ENCODE measurements at regions not wholly inside any gene's neighbourhood (a gene's known extent, or its start where the extent isn't known, plus 50 kb on each side); places are given as distances from the start of the nearest gene placed in this dataset.
"Not testable (repeated sequence)": the region's sequence is repeated elsewhere in the genome, so short reads cannot be mapped to it uniquely, and the experiment has no call there.

DNA sequence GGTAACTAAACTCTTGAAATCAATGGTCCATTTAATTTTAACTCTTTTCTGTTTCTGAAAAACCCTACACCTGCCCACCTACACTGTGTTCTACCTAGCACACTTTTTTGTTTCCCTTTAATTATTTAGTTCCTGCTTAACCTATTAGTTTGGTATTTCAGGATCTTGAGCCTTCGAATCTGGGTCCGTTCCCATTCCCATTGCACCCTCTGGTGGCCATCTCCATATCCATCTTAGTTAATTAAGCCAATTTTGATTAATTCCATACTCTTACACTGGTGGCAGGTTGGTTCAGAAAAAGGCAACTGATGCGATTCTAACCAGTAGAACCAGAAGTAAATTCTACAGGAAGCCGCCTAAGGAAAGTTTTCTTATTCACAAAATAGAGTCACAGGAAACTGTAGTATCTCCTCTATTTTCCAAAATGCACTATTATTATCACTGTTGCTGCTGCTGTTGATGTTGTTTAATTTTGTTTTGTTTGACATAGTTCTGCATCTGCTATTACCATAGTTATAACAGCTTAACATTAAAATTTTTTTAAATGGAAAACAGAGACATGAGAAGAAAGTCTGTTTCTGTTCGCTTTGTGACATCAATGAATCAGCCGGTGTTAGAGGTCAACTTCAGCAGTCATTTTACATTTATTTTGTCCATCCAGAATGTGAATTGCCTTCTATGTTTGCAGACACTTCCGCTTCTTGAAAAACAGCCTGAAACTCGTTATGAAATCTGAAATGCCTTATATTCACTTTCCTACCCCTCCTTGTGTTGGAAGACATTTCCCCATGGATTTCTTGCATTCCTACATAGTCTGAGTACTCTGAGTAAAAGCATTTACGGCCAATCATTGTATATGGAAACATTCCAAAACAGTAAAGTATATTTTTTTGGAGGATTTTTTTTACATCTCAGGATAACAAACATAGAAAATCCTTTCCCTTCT is 115.5 kb upstream of the NCAM2 start:
- TF ChIP-seq, protein P1, sequence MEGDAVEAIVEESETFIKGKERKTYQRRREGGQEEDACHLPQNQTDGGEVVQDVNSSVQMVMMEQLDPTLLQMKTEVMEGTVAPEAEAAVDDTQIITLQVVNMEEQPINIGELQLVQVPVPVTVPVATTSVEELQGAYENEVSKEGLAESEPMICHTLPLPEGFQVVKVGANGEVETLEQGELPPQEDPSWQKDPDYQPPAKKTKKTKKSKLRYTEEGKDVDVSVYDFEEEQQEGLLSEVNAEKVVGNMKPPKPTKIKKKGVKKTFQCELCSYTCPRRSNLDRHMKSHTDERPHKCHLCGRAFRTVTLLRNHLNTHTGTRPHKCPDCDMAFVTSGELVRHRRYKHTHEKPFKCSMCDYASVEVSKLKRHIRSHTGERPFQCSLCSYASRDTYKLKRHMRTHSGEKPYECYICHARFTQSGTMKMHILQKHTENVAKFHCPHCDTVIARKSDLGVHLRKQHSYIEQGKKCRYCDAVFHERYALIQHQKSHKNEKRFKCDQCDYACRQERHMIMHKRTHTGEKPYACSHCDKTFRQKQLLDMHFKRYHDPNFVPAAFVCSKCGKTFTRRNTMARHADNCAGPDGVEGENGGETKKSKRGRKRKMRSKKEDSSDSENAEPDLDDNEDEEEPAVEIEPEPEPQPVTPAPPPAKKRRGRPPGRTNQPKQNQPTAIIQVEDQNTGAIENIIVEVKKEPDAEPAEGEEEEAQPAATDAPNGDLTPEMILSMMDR (conservative IDR thresholded peaks at IDR 0.05; ENCODE audit: low read depth, low read length) = peak; percentile 69
- H3K4me3 ChIP-seq (ENCODE audit: low read depth, low read length) = no peak overlapping the region
- no peak for DNase-seq (ENCODE audit: low read depth)

DNA sequence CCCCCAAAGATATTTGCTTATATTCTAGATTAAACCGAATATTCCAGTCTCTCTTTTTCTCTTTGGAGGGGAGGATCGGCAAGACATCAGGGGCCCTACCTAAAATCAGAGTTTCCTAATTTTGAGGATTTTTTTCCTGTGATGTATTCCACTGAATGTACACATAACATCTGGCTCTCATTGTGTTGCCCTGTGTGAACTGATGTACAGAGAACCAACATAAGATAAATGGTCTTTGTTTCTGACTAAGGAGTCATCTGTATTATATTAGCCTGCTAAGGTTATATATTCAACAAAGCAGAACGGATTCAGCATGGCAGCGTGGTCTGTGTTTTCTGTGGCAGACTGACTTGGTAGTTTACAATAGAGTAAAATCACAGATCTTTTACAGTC is 114.8 kb upstream of the NCAM2 start:
- H3K4me3 ChIP-seq (ENCODE audit: low read depth, low read length) = no peak overlapping the region
- TF ChIP-seq, protein P1 (conservative IDR thresholded peaks at IDR 0.05; ENCODE audit: low read depth, low read length) = no peak
- no peak for DNase-seq (ENCODE audit: low read depth)

DNA sequence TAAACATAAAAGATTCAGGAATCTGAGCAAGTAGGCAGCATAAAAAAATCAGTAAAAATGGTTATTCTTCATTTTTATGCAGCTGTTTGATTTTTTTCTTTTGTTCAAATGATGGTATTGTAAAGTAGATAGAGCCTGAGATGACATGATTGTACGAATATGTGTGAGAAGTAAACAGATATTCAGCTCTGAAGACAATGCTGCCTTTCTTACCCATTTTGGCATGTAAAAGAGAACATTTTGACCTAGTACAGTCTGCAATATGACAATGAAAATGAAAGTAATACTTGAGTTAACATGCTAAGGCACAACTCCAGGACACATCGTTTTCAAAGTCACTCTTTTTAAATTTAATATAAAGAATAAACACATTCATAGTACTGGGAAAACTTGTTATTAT is 95.7 kb upstream of the NCAM2 start:
- TF ChIP-seq, protein P1 (conservative IDR thresholded peaks at IDR 0.05; ENCODE audit: low read depth, low read length) = no peak
- no peak overlapping the region for H3K4me3 ChIP-seq (ENCODE audit: low read depth, low read length)
- no peak for DNase-seq (ENCODE audit: low read depth)

DNA sequence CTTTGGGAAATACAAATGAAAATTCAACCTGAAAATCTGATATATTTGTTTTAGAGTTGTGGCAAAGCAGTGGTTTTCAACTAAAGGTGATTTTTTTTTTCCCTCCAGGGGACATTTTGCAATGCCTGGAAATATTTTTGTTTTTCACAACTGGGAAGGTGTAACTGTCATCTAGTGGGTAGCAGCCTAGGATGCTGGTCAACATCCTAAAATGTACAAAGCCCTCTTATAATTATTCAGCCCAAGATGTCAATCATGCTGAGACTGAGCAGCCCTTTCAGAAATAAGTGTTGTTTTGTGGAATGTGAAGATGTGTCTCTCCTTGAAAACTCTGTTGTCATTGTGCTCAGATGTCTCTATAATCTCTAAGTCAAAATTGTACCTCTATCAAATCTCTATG is 95.2 kb upstream of the NCAM2 start:
- TF ChIP-seq, protein P1 (conservative IDR thresholded peaks at IDR 0.05; ENCODE audit: low read depth, low read length) = no peak
- DNase-seq (ENCODE audit: low read depth) = no peak
- no peak overlapping the region for H3K4me3 ChIP-seq (ENCODE audit: low read depth, low read length)

DNA sequence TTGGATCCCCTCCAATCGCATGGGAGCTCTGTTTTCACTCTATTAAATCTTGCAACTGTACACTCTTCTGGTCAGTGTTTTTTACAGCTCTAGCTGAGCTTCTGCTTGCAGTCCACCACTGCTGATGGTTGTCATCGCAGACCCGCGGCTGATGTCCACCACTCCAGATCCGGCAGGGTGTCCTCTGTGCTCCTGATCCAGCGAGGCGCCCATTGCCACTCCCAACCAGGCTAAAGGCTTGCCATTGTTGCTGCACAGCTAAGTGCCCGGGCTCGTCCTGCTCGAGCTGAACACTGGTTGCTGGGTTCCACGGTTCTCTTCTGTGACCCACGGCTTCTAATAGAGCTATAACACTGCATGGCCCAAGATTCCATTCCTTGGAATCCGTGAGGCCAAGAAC is 70.7 kb upstream of the NCAM2 start:
- DNase-seq (ENCODE audit: low read depth); H3K4me3 ChIP-seq (ENCODE audit: low read depth, low read length): not testable (repeated sequence)

DNA sequence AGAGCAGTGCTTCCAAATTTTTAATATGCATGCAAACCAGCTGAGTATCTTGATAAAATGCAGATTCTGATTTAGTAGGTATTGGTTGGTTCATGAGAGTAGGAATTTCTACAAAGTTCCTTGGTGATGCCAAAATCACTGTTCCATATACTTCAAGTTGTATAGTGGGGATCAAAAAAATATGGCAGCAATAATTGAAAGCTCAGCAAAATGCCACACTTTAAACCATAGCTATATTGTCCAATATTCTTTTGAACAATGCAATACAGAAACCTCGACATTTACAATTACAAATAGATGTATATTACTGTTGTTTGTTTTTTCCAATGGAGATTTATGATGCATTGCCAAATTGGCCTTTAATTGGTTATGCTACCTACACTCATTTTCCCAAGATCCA is 55.7 kb upstream of the NCAM2 start:
- no peak overlapping the region for H3K4me3 ChIP-seq (ENCODE audit: low read depth, low read length)
- TF ChIP-seq, protein P1 (conservative IDR thresholded peaks at IDR 0.05; ENCODE audit: low read depth, low read length) = no peak
- no peak for DNase-seq (ENCODE audit: low read depth)

DNA sequence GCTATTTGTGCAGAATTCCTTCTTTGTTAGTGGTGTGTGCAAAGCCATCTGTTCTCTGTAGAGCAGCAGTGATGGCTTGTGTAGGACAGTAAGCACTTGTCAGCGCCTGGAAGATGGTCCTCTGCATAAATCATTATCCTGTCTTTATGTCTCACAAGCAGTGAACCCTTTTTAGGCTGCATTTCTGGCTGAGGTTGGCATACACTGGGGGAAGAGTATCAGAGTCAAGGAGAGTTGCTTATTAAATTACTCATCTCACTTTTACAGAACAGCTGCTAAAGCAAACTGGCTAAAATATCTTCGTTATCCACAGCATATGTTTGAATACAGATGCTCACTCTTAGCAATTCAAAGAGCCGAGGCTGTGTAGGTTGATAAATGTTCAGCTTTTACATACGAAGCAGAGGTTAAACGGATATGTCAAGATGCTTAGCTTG is 54.6 kb upstream of the NCAM2 start:
- DNase-seq (ENCODE audit: low read depth) = no peak
- TF ChIP-seq, protein P1 (conservative IDR thresholded peaks at IDR 0.05; ENCODE audit: low read depth, low read length) = no peak
- H3K4me3 ChIP-seq (ENCODE audit: low read depth, low read length) = no peak overlapping the region

Data from epithelial cell of proximal tubule (primary cell).